GM21619 (cell line): ENCODE measurements at regions not wholly inside any gene's neighbourhood (a gene's known extent, or its start where the extent isn't known, plus 50 kb on each side); places are given as distances from the start of the nearest gene placed in this dataset.

Experiments
- ATAC-seq: cut with Tn5 transposase; IDR thresholded peaks from one replicate; pipeline ENCODE4 v1.9.1; 2021; ENCODE audit not compliant: unreplicated experiment

- no peak for ATAC-seq
These were observed 191.6 kb upstream of the CADM1 start for GRCh38 chr11:115695677-115696364.

GRCh38 chr11:115693002-115693401 lies 188.8 kb upstream of the CADM1 start:
- ATAC-seq: no peak

DNA sequence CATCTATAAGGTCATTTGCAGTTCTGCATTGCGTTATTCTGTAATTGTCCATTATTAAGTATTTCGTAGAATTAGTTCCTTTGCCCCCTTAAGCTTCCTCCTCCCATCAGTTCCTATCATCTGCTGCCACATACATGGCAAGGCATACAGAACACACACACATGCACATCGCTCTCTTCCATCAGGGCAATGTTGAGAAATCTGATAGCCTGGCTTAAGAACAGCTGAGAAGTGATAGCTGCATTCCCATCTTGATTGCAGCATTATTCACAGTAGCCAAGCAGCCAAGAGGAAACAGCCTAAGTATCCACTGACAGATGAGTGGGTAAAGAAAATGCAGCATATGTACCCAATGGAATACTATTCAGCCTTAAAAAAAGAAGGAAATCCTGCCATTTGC lies 186.8 kb upstream of the CADM1 start:
- no peak for ATAC-seq

DNA sequence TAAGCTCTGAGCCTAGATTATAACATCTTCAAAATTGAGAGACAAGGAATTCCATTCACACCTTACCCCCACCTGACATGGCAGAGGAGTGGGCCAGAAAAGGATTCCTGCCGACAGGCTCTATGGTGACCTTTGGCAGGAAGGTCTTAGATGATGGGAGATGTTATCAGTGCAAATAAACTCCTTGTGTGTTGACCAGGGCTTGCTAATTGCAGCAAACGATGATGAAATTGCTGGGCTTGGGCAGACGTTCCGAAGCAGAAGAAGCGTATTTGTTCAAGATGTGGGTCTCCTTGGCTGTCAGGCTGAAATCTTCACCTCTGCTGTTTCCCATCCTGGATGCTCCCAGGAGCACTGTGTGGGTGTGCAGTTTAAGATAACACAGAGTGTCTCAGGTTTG lies 183.7 kb upstream of the CADM1 start:
- no peak for ATAC-seq

- no peak for ATAC-seq
These were observed 180.5 kb upstream of the CADM1 start for GRCh38 chr11:115684699-115685098.

GRCh38 chr11:115684135-115684534 lies 179.9 kb upstream of the CADM1 start:
- no peak for ATAC-seq

DNA sequence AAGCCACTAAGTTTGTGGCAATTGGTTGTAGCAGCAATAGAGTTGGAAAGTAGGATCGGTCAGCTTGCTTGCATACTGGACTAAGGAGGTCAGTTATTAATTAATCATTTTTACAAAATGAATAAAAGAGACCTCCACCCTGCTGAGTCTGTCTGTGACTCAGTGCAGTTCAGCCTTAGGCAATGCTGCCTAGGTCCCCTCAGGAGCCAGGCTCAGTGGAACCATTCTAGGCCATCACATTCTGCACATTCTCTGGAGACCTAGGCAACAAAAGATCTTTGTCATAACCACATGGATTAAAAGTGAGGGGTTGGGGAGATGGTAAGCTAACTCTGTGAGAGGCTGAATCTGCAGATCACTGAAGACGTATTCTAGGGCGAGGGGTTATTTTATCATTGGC lies 178.7 kb upstream of the CADM1 start:
- no peak for ATAC-seq

GRCh38 chr11:115682101-115682500 lies 177.9 kb upstream of the CADM1 start:
- ATAC-seq: no peak

DNA sequence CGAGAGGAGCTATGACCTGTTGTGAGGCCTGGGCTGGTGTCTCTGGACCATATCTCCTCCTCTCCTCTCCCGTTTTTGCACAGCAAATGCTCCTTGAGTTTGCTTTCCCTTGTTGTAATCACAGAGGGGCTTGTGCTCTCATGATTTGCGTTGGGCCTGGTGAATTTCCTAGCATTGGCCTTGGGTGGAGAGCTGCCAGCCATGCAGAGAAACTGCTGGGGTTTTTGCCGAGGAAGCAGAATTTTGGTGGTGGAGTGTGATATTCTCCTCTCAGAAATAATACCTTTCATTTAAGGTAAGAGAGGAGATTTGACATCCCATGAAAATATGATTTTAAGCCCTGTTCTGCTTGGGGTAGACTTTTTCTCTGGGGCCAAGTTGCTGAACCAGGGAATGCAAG lies 175.7 kb upstream of the CADM1 start:
- no peak for ATAC-seq

GRCh38 chr11:115678942-115679341 lies 174.7 kb upstream of the CADM1 start:
- ATAC-seq: no peak

DNA sequence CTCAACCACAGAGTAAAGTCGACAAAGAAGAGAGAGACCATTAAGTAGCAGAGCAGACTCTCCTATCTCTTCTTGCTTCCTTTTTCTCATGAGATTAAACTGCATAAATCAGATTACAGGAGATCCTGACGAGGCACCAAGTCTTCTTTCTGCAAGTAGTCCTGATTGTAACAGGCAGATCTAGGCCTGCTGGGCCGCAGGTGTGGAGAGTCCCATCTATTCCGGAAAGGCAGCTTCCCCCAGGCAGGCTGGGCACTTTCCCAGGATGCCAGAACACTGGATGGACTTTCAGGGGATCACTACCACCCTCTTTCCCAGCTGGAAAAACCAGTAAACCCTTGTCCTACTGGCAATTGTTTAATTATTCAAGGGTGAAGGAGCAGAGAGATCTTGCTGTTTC lies 173.0 kb upstream of the CADM1 start:
- ATAC-seq: no peak

DNA sequence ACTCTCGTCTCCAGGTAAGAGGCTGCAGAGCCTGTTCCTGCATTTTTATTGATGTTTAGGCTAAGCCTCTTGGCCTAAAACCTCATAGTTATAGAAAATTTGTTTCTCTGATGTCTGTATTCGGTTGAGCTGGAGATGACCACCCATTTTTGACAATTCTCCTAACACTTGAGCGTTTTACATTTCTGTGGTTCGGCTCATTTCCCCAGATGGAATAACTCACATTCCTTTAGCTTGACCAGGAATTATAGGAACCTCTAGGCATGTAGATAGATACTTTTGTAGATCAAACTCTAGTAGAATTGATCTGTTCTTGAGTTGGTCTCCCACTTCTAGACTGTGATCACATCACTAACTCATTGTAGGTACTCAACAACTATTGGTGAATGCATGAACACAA lies 172.6 kb upstream of the CADM1 start:
- no peak for ATAC-seq

GRCh38 chr11:115676206-115676605 lies 172.0 kb upstream of the CADM1 start:
- ATAC-seq: no peak

GRCh38 chr11:115674937-115675544 lies 170.8 kb upstream of the CADM1 start:
- no peak for ATAC-seq

GRCh38 chr11:115674176-115674936 lies 170.1 kb upstream of the CADM1 start:
- ATAC-seq: no peak

GRCh38 chr11:115673720-115674119 lies 169.5 kb upstream of the CADM1 start:
- no peak for ATAC-seq

- no peak for ATAC-seq
These were observed 168.8 kb upstream of the CADM1 start for GRCh38 chr11:115672999-115673411.

- no peak for ATAC-seq
These were observed 168.2 kb upstream of the CADM1 start for GRCh38 chr11:115672412-115672811.

- ATAC-seq: no peak
These were observed 166.5 kb upstream of the CADM1 start for GRCh38 chr11:115670538-115671205.

- ATAC-seq: no peak
These were observed 161.7 kb upstream of the CADM1 start for GRCh38 chr11:115665958-115666357.

DNA sequence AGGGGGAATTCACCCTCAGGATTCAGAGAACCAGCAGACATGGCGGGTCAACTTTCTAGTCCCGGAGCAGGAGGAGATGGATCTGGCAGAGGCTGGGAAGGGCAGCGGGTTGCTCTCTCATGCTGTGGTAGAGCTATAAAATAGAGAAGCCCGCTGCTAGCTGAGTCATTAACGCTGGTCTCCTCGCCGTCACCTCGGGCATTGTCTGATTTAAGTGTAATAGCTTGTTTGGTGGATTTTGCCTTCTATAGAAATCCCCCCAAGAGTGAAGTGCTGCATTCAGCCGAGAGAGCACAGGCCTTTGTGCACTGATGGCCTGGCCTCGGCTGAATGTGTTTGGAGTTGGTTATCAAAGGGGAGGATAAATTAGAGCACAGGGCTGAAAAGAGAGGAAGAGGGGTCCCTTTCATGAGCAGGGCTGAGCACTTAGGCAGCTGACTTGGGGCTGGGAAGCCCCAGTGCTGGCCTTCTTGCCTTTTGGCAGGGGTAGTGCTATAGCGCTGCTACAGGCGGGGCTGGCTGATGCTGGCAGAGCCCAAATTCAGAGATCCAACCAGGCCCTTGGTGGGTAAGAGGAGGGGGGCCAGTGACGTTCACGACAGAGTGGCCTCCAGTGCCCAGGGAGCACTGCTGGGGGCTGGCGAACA lies 161.1 kb upstream of the CADM1 start:
- ATAC-seq: no peak
